ENCODE measurements at regions not wholly inside any gene's neighbourhood (a gene's known extent, or its start where the extent isn't known, plus 50 kb on each side); places are given as distances from the start of the nearest gene placed in this dataset.

- no peaks in the 10 kb centered on the region for H3K27me3 Mint-ChIP-seq
- no peaks in the 10 kb centered on the region for H3K36me3 Mint-ChIP-seq (ENCODE audit: low read depth)
- ATAC-seq, result no peak
- H3K4me3 Mint-ChIP-seq, result no peak overlapping the region
- no peaks in the 10 kb centered on the region for H3K4me1 Mint-ChIP-seq
- peaks cover 21% of the 10 kb centered on the region for H3K9me3 Mint-ChIP-seq
- no peak overlapping the region for H3K27ac Mint-ChIP-seq
- DNase-seq, result no peak
Measured at GRCh38 chr13:63420685-63421084, 2005.0 kb upstream of the PCDH20 start.

- Mint-ChIP-seq H3K9me3 (peaks cover 8% of the 10 kb centered on the region), H3K4me1 (no peaks in the 10 kb centered on the region), H3K4me3 (no peak overlapping the region)
Measured at GRCh38 chr13:63414247-63414646, 1998.6 kb upstream of the PCDH20 start.

DNA sequence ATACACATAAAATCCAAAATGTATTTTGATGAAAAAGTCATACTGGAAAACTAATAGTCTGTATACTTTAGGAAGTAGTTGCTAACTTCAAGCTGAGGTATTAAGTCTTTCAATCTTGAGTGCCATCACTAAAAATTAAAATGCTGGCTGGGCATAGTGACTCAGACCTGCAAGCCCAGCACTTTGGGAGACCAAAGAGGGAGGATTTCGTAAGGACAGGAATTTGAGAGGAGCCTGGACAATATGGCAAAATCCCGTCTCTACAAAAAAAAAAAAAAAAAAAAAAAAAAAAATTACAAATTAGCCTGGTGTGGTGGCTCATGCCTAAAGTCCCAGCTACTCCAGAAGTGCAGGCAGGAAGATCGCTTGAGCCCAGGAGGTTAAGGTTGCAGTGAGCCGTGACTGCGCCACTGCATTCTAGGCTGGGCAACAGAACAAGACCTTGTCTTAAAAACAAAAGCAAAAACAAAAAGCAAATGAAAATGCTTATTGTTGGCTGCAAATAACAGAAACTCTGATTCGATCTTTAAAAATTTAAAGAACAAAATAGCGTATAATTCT lies 1994.2 kb upstream of the PCDH20 start:
- DNase-seq, result no peak
- H3K27me3 Mint-ChIP-seq, result no peaks in the 10 kb centered on the region
- peaks cover 8% of the 10 kb centered on the region for H3K9me3 Mint-ChIP-seq
- no peaks in the 10 kb centered on the region for H3K4me1 Mint-ChIP-seq
- H3K27ac Mint-ChIP-seq, result no peak overlapping the region
- H3K4me3 Mint-ChIP-seq, result no peak overlapping the region
- no peaks in the 10 kb centered on the region for H3K36me3 Mint-ChIP-seq (ENCODE audit: low read depth)
- ATAC-seq, result no peak

More at GRCh38 chr13:63414247-63414646, 1998.6 kb upstream of the PCDH20 start:
- ATAC-seq (no peak), DNase-seq (no peak)
- no peaks in the 10 kb centered on the region for H3K36me3 Mint-ChIP-seq (ENCODE audit: low read depth)
- no peak overlapping the region for H3K27ac Mint-ChIP-seq
- H3K27me3 Mint-ChIP-seq, result no peaks in the 10 kb centered on the region

- DNase-seq (no peak), ATAC-seq (no peak)
- H3K4me3 Mint-ChIP-seq, result no peak overlapping the region
- peaks cover 12% of the 10 kb centered on the region for H3K9me3 Mint-ChIP-seq
- no peaks in the 10 kb centered on the region for H3K4me1 Mint-ChIP-seq
- H3K36me3 Mint-ChIP-seq (ENCODE audit: low read depth), result no peaks in the 10 kb centered on the region
- H3K27ac Mint-ChIP-seq, result no peak overlapping the region
- H3K27me3 Mint-ChIP-seq, result no peaks in the 10 kb centered on the region
Measured at GRCh38 chr13:63408331-63409189, 1992.9 kb upstream of the PCDH20 start.

DNA sequence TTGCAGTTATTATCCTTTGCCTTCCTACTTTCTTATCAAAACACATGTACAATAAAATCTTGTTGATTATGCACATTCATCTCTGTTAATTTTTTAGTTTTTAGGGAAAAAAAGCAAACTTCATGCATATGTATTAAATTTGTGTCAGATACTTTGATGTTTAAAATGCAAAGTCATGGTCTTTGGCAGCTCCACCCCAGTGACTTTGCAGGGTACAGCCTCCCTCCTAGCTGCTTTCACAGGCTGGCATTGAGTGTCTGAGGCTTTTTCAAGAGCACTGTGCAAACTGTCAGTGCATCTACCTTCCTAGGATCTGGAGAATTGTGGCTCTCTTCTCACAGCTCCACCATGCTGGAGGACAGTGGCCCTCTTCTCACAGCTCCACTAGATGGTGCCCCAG lies 1988.1 kb upstream of the PCDH20 start:
- Mint-ChIP-seq H3K9me3 (peaks cover 21% of the 10 kb centered on the region), H3K27ac (no peak overlapping the region), H3K27me3 (no peaks in the 10 kb centered on the region), H3K4me3 (no peak overlapping the region), H3K4me1 (no peaks in the 10 kb centered on the region), H3K36me3 (ENCODE audit: low read depth) (no peaks in the 10 kb centered on the region)
- no peak for DNase-seq
- no peak for ATAC-seq

- DNase-seq, result no peak
- H3K4me1 Mint-ChIP-seq, result no peaks in the 10 kb centered on the region
- H3K27me3 Mint-ChIP-seq, result no peaks in the 10 kb centered on the region
- H3K36me3 Mint-ChIP-seq (ENCODE audit: low read depth), result no peaks in the 10 kb centered on the region
- no peak overlapping the region for H3K27ac Mint-ChIP-seq
- peaks cover under 1% of the 10 kb centered on the region for H3K9me3 Mint-ChIP-seq
- H3K4me3 Mint-ChIP-seq, result no peak overlapping the region
- ATAC-seq, result no peak
Measured at GRCh38 chr13:63396746-63397145, 1981.1 kb upstream of the PCDH20 start.

DNA sequence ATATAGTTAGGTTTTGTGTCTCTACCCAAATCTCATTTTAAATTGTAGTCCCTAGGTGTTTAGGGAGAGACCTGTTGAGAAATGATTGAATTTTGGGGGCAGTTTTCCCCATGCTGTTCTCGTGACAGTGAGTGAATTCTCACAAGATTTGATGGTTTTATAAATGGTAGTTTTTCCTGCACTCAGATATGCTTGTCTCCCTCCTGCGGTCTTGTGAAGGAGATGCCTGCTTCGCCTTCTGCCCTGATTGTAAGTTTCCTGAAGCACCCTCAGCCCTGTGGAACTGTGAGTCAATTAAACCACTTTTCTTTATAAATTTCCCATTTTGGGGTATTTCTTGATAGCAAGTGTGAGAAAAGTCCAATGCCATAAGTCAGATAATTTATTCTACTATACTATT lies 1977.5 kb upstream of the PCDH20 start:
- Mint-ChIP-seq H3K9me3 (peaks cover 4% of the 10 kb centered on the region), H3K4me1 (no peaks in the 10 kb centered on the region), H3K4me3 (no peak overlapping the region), H3K27ac (no peak overlapping the region), H3K27me3 (no peaks in the 10 kb centered on the region), H3K36me3 (ENCODE audit: low read depth) (no peaks in the 10 kb centered on the region)
- no peak for ATAC-seq
- DNase-seq, result no peak

DNA sequence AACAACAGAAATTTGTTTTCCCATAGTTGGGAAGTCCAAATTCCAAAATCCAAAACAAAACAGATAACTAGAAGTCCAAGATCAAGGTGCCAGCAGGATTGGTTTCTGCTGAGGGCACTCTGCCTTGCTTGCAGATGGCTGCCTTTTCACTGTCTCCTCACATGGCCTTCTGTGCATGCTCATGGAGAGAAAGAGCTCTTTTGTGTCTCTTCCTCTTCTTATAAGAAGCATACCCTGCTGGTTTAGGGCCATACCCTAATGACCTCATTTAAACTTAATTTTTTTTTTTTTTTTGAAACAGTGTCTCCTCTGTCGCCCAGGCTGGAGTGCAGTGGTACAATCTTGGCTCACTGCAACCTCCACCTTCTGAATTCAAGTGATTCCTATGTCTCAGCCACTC lies 1974.1 kb upstream of the PCDH20 start:
- Mint-ChIP-seq H3K27ac (no peak overlapping the region), H3K9me3 (peaks cover 4% of the 10 kb centered on the region), H3K27me3 (no peaks in the 10 kb centered on the region), H3K4me1 (no peaks in the 10 kb centered on the region), H3K36me3 (ENCODE audit: low read depth) (no peaks in the 10 kb centered on the region), H3K4me3 (no peak overlapping the region)
- DNase-seq (no peak), ATAC-seq (no peak)

GRCh38 chr13:63381078-63381859 lies 1965.6 kb upstream of the PCDH20 start:
- Mint-ChIP-seq H3K27ac (no peak overlapping the region), H3K9me3 (peaks cover 22% of the 10 kb centered on the region), H3K4me1 (no peaks in the 10 kb centered on the region), H3K4me3 (no peak overlapping the region), H3K36me3 (ENCODE audit: low read depth) (no peaks in the 10 kb centered on the region), H3K27me3 (no peaks in the 10 kb centered on the region)
- ATAC-seq, result no peak
- DNase-seq, result no peak

DNA sequence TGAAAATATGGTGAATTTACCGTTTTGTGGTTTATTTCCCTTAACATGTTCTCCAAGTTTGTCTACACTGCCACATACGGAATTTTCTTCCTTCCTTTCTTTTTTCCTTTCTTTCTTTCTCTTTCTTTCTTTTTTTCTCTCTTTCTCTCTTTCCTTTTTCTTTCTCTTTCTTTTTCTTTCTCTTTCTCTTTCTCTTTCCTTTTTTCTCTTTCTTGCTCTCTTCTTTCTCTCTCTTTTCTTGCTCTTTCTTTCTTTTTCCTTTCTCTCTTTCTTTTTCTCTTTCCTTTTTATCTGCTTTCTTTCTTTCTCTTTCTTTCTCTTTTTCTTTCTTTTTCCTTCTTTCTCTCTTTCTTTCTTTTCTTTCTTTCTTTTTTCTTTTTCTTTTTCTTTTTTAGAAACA lies 1962.3 kb upstream of the PCDH20 start:
- Mint-ChIP-seq H3K4me1 (no peaks in the 10 kb centered on the region), H3K9me3 (peaks cover 29% of the 10 kb centered on the region), H3K4me3 (no peak overlapping the region), H3K27ac (no peak overlapping the region), H3K36me3 (ENCODE audit: low read depth) (no peaks in the 10 kb centered on the region), H3K27me3 (no peaks in the 10 kb centered on the region)
- ATAC-seq (no peak), DNase-seq (no peak)

DNA sequence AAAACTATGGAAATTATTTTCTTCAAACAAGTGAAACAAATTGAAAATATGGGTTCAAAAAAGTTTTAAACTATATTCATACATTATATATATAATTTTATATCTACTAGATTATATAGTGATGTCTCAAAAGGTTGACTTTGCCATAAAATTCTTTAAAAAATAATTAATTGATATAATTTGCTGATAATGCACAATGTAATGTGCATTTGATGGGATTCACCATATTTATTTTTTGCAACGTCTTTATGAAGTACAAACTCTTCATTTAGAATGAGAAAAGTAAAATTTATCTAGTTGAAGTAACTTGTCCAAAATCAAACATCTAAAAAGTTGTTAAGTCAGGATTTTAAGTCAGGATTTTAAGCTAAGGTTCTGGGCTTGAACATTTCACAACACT lies 1954.5 kb upstream of the PCDH20 start:
- DNase-seq, result no peak
- no peak for ATAC-seq
- Mint-ChIP-seq H3K27me3 (no peaks in the 10 kb centered on the region), H3K4me1 (no peaks in the 10 kb centered on the region), H3K9me3 (peaks cover 4% of the 10 kb centered on the region), H3K4me3 (no peak overlapping the region), H3K27ac (no peak overlapping the region), H3K36me3 (ENCODE audit: low read depth) (no peaks in the 10 kb centered on the region)

DNA sequence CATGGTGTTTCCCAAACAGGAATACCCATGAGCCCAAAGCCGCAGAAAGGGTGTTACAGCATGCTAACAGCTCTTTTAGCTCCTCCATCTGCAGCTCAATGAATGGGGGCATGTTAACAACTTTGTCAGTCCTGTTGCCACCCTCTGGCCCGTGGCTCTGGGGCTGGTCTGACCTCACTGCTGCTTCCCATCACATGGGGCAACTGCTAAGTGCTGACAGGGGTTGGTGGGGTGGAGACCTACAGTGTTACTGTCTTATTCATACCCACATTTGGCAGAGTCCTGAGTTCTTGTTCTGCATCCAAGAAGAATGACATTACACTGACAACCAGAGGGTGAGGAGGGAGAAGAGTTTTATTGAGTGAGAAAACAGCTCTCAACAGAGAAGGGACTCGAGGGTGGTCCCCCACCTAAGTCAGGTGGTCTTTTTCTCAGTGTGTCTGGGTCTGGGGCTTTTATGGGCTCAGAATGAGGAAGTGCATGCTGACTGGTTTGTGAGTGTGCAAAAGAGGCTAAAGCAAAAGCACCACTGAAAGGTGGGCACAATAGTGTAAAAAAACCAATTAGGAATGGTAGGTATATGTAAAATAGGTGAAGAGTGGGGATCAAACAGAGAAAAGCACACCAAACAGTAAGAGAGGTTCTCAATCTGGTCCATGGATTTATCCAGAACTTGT lies 1952.0 kb upstream of the PCDH20 start:
- ATAC-seq (no peak), DNase-seq (no peak)
- Mint-ChIP-seq H3K4me3 (no peak overlapping the region), H3K9me3 (no peaks in the 10 kb centered on the region), H3K36me3 (ENCODE audit: low read depth) (no peaks in the 10 kb centered on the region), H3K4me1 (no peaks in the 10 kb centered on the region), H3K27me3 (no peaks in the 10 kb centered on the region), H3K27ac (no peak overlapping the region)

- no peaks in the 10 kb centered on the region for H3K27me3 Mint-ChIP-seq
- ATAC-seq (no peak), DNase-seq (no peak)
- H3K4me3 Mint-ChIP-seq, result no peak overlapping the region
- H3K4me1 Mint-ChIP-seq, result no peaks in the 10 kb centered on the region
- H3K9me3 Mint-ChIP-seq, result no peaks in the 10 kb centered on the region
- H3K27ac Mint-ChIP-seq, result no peak overlapping the region
- H3K36me3 Mint-ChIP-seq (ENCODE audit: low read depth), result no peaks in the 10 kb centered on the region
Measured at GRCh38 chr13:63364159-63364558, 1948.5 kb upstream of the PCDH20 start.

DNA sequence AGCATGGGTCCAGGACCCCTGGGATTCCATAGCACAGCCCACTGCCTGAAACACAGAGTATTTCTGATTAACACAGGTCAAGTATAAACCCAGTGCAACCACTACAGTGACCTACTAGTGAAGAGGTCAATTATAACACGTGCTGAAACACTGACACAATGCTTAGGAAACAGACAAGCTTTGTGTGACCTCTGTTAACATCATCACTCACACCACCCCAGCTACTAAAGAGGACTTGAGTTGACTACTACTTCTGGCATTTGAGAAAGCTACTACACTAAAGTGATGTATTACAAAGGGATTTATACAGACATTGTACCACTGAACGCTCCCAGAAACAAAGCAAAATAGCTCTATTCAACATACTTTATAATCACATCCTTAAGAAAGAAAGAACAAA lies 1935.9 kb upstream of the PCDH20 start:
- no peaks in the 10 kb centered on the region for H3K36me3 Mint-ChIP-seq (ENCODE audit: low read depth)
- H3K4me1 Mint-ChIP-seq, result no peaks in the 10 kb centered on the region
- no peak overlapping the region for H3K27ac Mint-ChIP-seq
- no peaks in the 10 kb centered on the region for H3K27me3 Mint-ChIP-seq
- DNase-seq (no peak), ATAC-seq (no peak)
- H3K9me3 Mint-ChIP-seq, result peaks cover 3% of the 10 kb centered on the region
- H3K4me3 Mint-ChIP-seq, result no peak overlapping the region
